ENCODE measurements at regions not wholly inside any gene's neighbourhood (a gene's known extent, or its start where the extent isn't known, plus 50 kb on each side); places are given as distances from the start of the nearest gene placed in this dataset.

DNA sequence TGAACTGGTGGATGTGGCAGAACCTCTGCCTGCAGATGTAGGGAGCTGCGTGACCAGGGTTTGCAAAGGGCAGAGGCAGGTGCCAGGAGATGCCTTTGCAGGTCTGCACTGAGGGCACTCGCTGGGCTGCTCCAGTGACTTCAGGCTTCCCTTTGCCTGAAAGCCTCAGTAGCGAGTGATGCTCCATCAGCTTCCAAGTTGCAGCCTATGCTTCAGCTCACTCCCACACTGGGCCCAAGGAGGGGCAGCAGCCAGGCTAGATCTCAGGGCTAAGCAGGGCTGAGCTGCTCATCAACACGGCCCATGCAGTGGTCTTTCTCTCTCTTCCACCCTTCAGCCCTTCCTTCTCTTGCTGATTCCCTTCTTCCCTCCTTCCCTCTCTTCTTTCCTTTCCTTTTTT lies 78.3 kb upstream of the RGMA start:
- TF ChIP-seq ZFX (IDR thresholded peaks at IDR 0.05), result no peak

DNA sequence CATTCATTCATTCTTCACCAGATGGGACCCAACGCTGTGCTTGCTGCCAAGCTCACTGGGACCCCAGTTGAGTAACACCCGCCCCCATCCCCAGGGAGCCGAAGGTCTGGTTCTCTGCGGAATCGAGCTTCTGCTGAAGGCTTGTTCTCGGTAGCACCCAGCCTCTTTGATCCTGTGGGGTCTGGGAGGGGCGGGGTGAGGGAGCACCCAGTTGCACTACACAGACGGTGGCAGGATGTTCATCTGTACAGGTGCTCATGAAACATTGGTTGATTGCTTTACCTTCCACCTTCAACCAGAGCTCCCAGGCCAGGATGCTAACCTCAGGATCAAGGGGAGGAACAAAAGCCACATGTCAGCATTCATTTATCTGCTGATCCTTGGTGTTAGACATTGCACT lies 77.7 kb upstream of the RGMA start:
- H3K27ac ChIP-seq, result no peak overlapping the region
- TF ChIP-seq, protein P1, sequence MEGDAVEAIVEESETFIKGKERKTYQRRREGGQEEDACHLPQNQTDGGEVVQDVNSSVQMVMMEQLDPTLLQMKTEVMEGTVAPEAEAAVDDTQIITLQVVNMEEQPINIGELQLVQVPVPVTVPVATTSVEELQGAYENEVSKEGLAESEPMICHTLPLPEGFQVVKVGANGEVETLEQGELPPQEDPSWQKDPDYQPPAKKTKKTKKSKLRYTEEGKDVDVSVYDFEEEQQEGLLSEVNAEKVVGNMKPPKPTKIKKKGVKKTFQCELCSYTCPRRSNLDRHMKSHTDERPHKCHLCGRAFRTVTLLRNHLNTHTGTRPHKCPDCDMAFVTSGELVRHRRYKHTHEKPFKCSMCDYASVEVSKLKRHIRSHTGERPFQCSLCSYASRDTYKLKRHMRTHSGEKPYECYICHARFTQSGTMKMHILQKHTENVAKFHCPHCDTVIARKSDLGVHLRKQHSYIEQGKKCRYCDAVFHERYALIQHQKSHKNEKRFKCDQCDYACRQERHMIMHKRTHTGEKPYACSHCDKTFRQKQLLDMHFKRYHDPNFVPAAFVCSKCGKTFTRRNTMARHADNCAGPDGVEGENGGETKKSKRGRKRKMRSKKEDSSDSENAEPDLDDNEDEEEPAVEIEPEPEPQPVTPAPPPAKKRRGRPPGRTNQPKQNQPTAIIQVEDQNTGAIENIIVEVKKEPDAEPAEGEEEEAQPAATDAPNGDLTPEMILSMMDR (conservative IDR thresholded peaks at IDR 0.05), result no peak
- no peak for TF ChIP-seq ZFX (IDR thresholded peaks at IDR 0.05)

More for the DNA sequence above, 78.3 kb upstream of the RGMA start:
- no peak overlapping the region for H3K27ac ChIP-seq

DNA sequence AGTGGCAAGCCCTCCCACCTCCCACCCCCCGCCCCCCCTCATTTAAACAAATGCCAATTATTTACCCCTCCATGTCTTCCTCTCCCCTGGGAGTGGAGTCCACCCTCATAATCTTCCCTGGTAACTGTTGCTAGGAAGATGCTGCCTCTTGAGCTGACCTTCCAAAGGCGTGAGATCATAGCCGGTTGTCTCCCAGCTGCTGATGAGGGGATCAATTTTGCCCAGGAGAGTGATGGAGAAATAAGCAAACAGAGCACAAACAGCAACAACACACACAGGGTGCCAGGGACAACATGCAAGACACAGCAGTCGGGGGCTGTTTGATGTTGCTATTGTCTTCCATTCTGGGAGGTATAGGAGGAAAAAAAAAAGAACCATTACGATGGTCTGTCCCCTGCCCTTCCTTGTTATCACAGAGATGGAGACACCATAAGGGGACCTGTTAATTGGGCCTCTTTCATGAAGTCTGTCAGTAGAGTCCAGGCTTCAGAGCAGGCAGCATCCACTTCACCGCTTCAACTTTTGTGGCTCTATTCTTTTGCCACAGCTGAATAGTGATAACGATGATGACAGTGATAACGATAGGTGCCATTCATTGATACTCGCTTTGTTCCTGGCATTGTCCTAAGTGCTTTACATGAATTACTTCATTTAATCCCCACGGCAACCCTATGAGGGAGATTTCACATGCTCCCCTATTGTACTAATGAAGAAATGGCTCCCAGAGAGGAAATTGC lies 76.9 kb upstream of the RGMA start:
- no peak overlapping the region for H3K27ac ChIP-seq
- TF ChIP-seq, protein P1 (conservative IDR thresholded peaks at IDR 0.05), result no peak
- TF ChIP-seq ZFX (IDR thresholded peaks at IDR 0.05), result no peak

DNA sequence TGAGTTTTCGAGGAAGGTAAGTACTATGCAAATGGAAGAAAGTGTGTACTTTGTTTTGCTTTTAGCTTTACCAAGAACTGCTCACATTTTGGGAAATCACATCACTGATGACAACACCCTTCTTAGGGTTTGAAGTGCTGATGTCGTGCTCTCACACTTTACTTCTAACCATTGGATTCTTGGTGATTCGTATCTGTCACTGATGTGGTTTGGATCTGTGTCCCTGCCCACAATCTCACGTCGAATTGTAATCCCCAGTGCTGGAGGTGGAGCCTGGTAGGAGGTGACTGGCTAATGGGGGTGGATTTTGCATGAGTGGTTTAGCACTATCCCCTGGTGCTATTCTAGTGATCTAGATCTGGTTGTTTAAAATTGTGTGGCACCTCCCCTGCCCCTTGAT lies 75.4 kb upstream of the RGMA start:
- no peak overlapping the region for H3K27ac ChIP-seq
- TF ChIP-seq ZFX (IDR thresholded peaks at IDR 0.05), result no peak
- TF ChIP-seq, protein P1 (conservative IDR thresholded peaks at IDR 0.05), result no peak

DNA sequence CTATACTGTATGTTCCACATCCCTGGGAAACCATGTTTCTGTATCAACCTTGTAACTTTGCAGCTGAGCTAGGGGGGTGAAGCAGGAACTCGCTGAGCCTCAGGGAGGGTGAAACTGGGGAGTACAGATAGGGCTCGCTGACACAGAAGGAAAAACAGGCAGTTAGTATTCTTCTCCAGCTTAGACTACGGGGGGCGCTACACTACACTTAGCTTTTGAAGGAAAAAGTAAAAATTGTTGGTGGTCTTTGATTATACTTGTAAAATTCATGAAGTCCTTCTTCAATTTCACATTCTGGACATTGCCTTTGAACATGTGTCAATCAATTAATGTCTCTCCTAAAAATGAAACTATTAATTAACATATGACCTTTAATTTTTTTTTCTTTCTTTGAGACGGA lies 73.5 kb upstream of the RGMA start:
- no peak for TF ChIP-seq ZFX (IDR thresholded peaks at IDR 0.05)
- TF ChIP-seq, protein P1 (conservative IDR thresholded peaks at IDR 0.05), result no peak

DNA sequence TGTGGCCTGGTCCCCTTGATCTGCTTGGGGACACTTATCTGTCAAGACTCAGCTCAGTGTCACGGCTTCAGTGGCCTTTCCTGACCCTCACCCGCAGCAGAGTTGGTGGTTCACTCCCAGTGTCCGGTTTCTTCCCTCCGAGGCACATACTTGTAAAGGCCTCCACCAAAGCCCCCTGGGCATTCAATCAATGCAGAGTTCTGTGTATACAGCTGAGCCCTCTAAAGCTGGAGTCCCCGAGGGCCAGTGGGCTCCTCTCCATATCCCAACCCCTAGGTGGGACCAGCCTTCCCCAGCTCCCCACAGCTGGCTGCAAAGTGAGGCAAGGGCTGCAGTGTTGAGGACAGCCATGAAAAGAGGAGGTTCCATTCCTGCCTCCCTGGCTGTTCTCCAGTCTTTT lies 70.9 kb upstream of the RGMA start:
- H3K27ac ChIP-seq, result no peak overlapping the region
- TF ChIP-seq, protein P1 (conservative IDR thresholded peaks at IDR 0.05), result no peak
- TF ChIP-seq ZFX (IDR thresholded peaks at IDR 0.05), result no peak

More for the DNA sequence above, 73.5 kb upstream of the RGMA start:
- H3K27ac ChIP-seq, result no peak overlapping the region

DNA sequence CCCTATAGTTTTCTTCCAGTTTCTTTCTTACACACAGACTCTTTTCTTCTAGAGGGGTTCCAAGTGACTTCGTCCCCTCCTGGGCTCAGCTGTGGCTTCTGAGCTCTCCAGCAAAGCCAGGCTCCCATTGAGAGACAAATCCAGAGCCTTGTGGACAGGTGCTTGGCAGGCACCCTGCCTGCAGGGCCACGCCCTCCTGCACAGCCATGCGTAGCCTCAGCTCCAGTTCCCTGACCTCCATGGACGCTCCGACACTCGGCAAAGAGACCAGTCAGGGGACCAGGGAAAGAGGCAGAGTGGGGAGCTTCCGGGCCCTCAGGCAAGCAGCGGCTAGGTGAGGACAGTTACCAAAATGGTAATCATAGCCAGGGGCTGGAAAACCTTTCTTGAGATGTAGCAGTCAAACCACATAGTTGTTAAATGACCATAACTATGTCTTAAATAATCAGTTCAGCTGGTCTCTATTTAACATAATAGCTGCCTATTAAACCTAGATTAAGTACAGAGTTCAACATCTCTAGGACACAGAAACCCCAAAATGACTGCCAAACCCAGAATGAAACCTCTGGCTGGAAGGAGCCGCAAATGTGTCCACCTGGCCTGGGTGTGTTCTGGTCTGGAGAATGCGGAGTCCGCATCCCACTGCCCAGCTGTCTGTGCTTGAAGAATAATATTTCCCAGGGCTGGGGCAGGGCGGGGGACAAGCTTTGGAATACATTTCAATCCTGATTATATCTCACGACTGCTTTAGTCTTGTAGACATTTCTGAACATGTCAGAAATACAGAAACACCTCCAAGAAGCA lies 69.3 kb upstream of the RGMA start:
- TF ChIP-seq ZFX (IDR thresholded peaks at IDR 0.05), result no peak
- TF ChIP-seq, protein P1 (conservative IDR thresholded peaks at IDR 0.05), result no peak

More for the DNA sequence above, 69.3 kb upstream of the RGMA start:
- H3K27ac ChIP-seq, result no peak overlapping the region

All from C4-2B (cell line).